Osteocyte (in vitro differentiated cells): ENCODE measurements at regions not wholly inside any gene's neighbourhood (a gene's known extent, or its start where the extent isn't known, plus 50 kb on each side); places are given as distances from the start of the nearest gene placed in this dataset.

Experiments used
- DNase-seq: peaks from one replicate; pipeline ENCODE4 v3.0.0; 2021; ENCODE audit warnings: mixed read lengths; ENCODE audit not compliant: unreplicated experiment; ENCODE audit errors: extremely low spot score
- H3K27ac Mint-ChIP-seq: one replicate; pipeline ENCODE4 v1.8.0; 2021; ENCODE audit warnings: mild to moderate bottlenecking, mixed read lengths; ENCODE audit not compliant: unreplicated experiment
- H3K27me3 Mint-ChIP-seq: one replicate; pipeline ENCODE4 v1.8.0; 2021; ENCODE audit warnings: mixed read lengths; ENCODE audit not compliant: unreplicated experiment
- H3K36me3 Mint-ChIP-seq: one replicate; pipeline ENCODE4 v1.8.0; 2021; ENCODE audit warnings: mixed read lengths; ENCODE audit not compliant: unreplicated experiment
- H3K4me1 Mint-ChIP-seq: one replicate; pipeline ENCODE4 v1.8.0; 2021; ENCODE audit warnings: mixed read lengths; ENCODE audit not compliant: unreplicated experiment
- H3K4me3 Mint-ChIP-seq: one replicate; pipeline ENCODE4 v1.8.0; 2021; ENCODE audit warnings: mild to moderate bottlenecking, moderate library complexity, mixed read lengths; ENCODE audit not compliant: unreplicated experiment
- H3K9me3 Mint-ChIP-seq: one replicate; pipeline ENCODE4 v1.8.0; 2021; ENCODE audit warnings: mixed read lengths; ENCODE audit not compliant: unreplicated experiment
- TF ChIP-seq, protein P1 (sequence below): fragments of 200-600 bp; sonication (generic); IDR thresholded peaks from 2 replicates; pipeline ENCODE4 v1.5.0; 2021; ENCODE audit warnings: antibody characterized with exemption, mild to moderate bottlenecking, moderate library complexity

GRCh38 chr5:125152461-125153189 lies 406.2 kb upstream of the ZNF608 start:
- peaks cover 45% of the 10 kb centered on the region for H3K4me1 Mint-ChIP-seq
- TF ChIP-seq, protein P1, sequence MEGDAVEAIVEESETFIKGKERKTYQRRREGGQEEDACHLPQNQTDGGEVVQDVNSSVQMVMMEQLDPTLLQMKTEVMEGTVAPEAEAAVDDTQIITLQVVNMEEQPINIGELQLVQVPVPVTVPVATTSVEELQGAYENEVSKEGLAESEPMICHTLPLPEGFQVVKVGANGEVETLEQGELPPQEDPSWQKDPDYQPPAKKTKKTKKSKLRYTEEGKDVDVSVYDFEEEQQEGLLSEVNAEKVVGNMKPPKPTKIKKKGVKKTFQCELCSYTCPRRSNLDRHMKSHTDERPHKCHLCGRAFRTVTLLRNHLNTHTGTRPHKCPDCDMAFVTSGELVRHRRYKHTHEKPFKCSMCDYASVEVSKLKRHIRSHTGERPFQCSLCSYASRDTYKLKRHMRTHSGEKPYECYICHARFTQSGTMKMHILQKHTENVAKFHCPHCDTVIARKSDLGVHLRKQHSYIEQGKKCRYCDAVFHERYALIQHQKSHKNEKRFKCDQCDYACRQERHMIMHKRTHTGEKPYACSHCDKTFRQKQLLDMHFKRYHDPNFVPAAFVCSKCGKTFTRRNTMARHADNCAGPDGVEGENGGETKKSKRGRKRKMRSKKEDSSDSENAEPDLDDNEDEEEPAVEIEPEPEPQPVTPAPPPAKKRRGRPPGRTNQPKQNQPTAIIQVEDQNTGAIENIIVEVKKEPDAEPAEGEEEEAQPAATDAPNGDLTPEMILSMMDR: no peak
- no peaks in the 10 kb centered on the region for H3K27me3 Mint-ChIP-seq
- no peaks in the 10 kb centered on the region for H3K9me3 Mint-ChIP-seq
- H3K27ac Mint-ChIP-seq: no peak overlapping the region
- DNase-seq: no peak
- H3K36me3 Mint-ChIP-seq: no peaks in the 10 kb centered on the region
- no peak overlapping the region for H3K4me3 Mint-ChIP-seq

- Mint-ChIP-seq H3K27me3 (no peaks in the 10 kb centered on the region), H3K27ac (peak overlapping the region; percentile 32), H3K4me1 (peaks cover 45% of the 10 kb centered on the region), H3K9me3 (no peaks in the 10 kb centered on the region), H3K4me3 (no peak overlapping the region), H3K36me3 (no peaks in the 10 kb centered on the region)
- DNase-seq: no peak
- TF ChIP-seq, protein P1: no peak
Measured at GRCh38 chr5:125153231-125153630, 406.8 kb upstream of the ZNF608 start.

GRCh38 chr5:125154301-125155110 lies 408.1 kb upstream of the ZNF608 start:
- DNase-seq: no peak
- H3K4me1 Mint-ChIP-seq: peaks cover 41% of the 10 kb centered on the region
- no peak overlapping the region for H3K4me3 Mint-ChIP-seq
- H3K27me3 Mint-ChIP-seq: no peaks in the 10 kb centered on the region
- no peaks in the 10 kb centered on the region for H3K9me3 Mint-ChIP-seq
- peak overlapping the region; percentile 75 for H3K27ac Mint-ChIP-seq
- TF ChIP-seq, protein P1: no peak
- H3K36me3 Mint-ChIP-seq: no peaks in the 10 kb centered on the region

DNA sequence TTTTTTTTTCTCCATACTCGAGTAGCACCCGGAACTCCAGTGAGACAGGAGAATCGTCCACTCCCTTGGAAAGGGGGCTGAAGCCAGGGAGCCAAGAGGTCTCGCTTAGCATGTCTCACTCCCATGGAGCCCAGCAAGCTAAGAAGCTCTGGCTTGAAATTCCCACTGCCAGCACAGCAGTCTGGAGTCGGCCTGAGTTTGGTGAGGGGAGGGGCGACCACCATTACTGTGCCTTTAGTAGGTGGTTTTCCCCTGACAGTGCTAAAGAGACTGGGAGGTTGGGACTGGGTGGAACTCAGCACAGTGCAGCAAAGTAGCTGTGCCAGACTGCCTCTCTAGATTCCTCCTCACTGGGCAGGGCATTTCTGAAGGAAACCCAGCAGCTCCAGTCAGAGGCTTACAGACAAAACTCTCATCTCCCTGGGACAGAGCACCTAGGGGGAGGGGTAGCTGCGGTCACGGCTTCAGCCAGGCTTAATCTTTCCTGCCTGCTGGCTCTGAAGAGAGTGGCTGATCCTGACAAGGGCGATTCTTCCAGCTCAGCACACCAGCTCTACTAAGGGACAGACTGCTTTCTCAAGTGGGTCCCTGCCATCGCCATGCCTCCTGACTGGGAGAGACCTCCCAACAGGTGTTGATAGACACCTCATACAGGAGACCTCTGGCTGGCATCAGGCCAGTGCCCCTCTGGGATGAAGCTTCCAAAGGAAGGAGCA lies 414.5 kb upstream of the ZNF608 start:
- no peak for DNase-seq
- Mint-ChIP-seq H3K9me3 (peaks cover 15% of the 10 kb centered on the region), H3K36me3 (peaks cover 13% of the 10 kb centered on the region), H3K27ac (no peak overlapping the region), H3K4me3 (no peak overlapping the region), H3K27me3 (no peaks in the 10 kb centered on the region), H3K4me1 (no peaks in the 10 kb centered on the region)
- TF ChIP-seq, protein P1: no peak

DNA sequence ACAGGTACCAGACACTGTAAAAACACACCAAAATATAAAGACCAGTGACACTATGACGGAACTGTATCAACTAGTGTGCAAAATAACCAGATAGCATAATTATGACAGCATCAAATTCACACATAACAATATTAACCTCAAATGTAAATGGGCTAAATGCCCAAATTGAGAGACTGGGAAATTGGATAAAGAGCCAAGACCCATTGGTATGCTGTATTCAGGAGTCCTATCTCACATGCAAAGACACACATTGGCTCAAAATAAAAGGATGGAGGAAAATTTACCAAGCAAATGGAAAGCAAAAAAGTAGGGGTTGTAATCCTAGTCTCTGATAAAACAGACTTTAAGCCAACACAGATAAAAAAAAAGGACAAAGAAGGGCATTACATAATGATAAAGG lies 416.3 kb upstream of the ZNF608 start:
- peaks cover 31% of the 10 kb centered on the region for H3K9me3 Mint-ChIP-seq

More for the DNA sequence above, 416.3 kb upstream of the ZNF608 start:
- no peak overlapping the region for H3K4me3 Mint-ChIP-seq
- no peaks in the 10 kb centered on the region for H3K4me1 Mint-ChIP-seq
- no peak for DNase-seq
- H3K27me3 Mint-ChIP-seq: no peaks in the 10 kb centered on the region
- no peak overlapping the region for H3K27ac Mint-ChIP-seq
- H3K36me3 Mint-ChIP-seq: peaks cover 14% of the 10 kb centered on the region
- TF ChIP-seq, protein P1: no peak
